Duodenal mucosa (tissue), 2 donors: ENCODE measurements at regions not wholly inside any gene's neighbourhood (a gene's known extent, or its start where the extent isn't known, plus 50 kb on each side); places are given as distances from the start of the nearest gene placed in this dataset.

Experiments
- H3K27ac ChIP-seq: one replicate; pipeline ENCODE4 v1.7.0; 2013; ENCODE audit warnings: low read depth, low read length
- H3K27me3 ChIP-seq, 2 donors: one replicate each; pipeline ENCODE4 v1.7.0; 2013; ENCODE audit warnings: low read length in 2 of 2, control low read depth in 1 of 2; ENCODE audit not compliant: insufficient read depth in 2 of 2, control insufficient read depth in 1 of 2
- H3K36me3 ChIP-seq, 2 donors: one replicate each; pipeline ENCODE4 v1.7.0; 2013; ENCODE audit warnings: low read length in 2 of 2, control low read depth in 1 of 2; ENCODE audit not compliant: insufficient read depth in 2 of 2, control insufficient read depth in 1 of 2
- H3K4me1 ChIP-seq, 2 donors: one replicate each; pipeline ENCODE4 v1.7.0; 2013; ENCODE audit warnings: low read length in 2 of 2, control low read depth in 1 of 2; ENCODE audit not compliant: insufficient read depth in 2 of 2, control insufficient read depth in 1 of 2
- H3K4me3 ChIP-seq, 2 donors: one replicate each; pipeline ENCODE4 v1.7.0; 2013; ENCODE audit warnings: low read length in 2 of 2, low read depth in 1 of 2
- H3K9ac ChIP-seq, 2 donors: one replicate each; pipeline ENCODE4 v1.7.0; 2013; ENCODE audit warnings: low read length in 2 of 2, low read depth in 1 of 2
- H3K9me3 ChIP-seq, 2 donors: one replicate each; pipeline ENCODE4 v1.7.0; 2013; ENCODE audit warnings: low read length in 2 of 2, control low read depth in 1 of 2; ENCODE audit not compliant: control insufficient read depth in 1 of 2

- H3K4me3 ChIP-seq = no peak overlapping the region
- no peak overlapping the region for H3K9ac ChIP-seq
- no peaks in the 10 kb centered on the region for H3K4me1 ChIP-seq
- no peaks in the 10 kb centered on the region for H3K27me3 ChIP-seq
- H3K36me3 ChIP-seq = no peaks in the 10 kb centered on the region
- H3K9me3 ChIP-seq = peaks cover 4 to 5% of the 10 kb centered on the region in 2 donors
- no peak overlapping the region for H3K27ac ChIP-seq
Measured at GRCh38 chr7:45394117-45394708, 180.0 kb upstream of the ADCY1 start.

GRCh38 chr7:45399069-45399468 lies 175.1 kb upstream of the ADCY1 start:
- H3K4me3 ChIP-seq = no peak overlapping the region
- peaks cover 2 to 3% of the 10 kb centered on the region in 2 donors for H3K9me3 ChIP-seq
- no peak overlapping the region for H3K9ac ChIP-seq
- H3K4me1 ChIP-seq = no peaks in the 10 kb centered on the region
- H3K27me3 ChIP-seq = no peaks in the 10 kb centered on the region
- H3K27ac ChIP-seq = no peak overlapping the region
- H3K36me3 ChIP-seq = no peaks in the 10 kb centered on the region

DNA sequence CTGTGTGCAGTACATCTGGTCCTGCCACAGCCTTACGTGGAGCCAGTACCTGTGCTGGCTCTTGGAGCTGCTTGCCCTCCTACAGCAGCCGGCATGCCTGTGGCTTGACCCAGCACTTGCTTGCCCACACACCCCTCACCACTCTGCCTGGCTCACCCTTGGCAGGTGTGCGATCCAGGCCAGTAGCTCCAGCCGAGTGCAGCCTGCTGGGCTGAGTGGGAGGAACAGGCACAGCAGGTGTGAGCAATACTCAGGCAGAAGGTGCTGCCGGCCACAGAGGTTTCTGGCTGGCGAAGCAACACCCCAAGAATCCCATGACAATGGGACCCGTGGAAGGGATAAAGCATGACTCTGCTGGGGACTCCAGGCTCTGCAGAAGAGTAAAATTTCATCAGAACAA lies 173.5 kb upstream of the ADCY1 start:
- H3K4me3 ChIP-seq = no peak overlapping the region
- H3K27ac ChIP-seq = no peak overlapping the region
- no peaks in the 10 kb centered on the region for H3K27me3 ChIP-seq
- no peaks in the 10 kb centered on the region for H3K9me3 ChIP-seq
- H3K9ac ChIP-seq = no peak overlapping the region
- H3K36me3 ChIP-seq = no peaks in the 10 kb centered on the region
- no peaks in the 10 kb centered on the region for H3K4me1 ChIP-seq

DNA sequence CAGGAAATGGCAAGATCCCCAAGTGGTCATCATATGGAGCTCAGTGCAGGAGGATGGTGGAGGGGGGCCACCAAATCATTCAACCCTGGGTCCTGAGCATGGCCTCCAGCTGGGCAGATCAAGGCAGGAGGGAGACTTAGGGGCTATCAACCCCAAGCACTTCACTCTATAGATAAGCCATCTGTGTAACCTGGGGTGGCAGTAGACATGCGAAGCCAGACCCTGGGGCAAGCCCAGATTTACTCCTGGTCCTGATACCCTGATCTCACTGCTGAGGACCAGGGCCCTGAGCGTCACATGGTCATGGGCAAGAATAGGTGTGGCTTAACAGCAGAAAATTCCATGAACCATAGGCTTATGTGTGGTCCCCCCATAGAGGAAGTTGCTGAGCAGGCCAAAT lies 173.0 kb upstream of the ADCY1 start:
- no peak overlapping the region for H3K9ac ChIP-seq
- no peak overlapping the region for H3K4me3 ChIP-seq
- H3K27me3 ChIP-seq = no peaks in the 10 kb centered on the region
- no peaks in the 10 kb centered on the region for H3K9me3 ChIP-seq
- no peaks in the 10 kb centered on the region for H3K4me1 ChIP-seq
- H3K36me3 ChIP-seq = no peaks in the 10 kb centered on the region
- no peak overlapping the region for H3K27ac ChIP-seq

DNA sequence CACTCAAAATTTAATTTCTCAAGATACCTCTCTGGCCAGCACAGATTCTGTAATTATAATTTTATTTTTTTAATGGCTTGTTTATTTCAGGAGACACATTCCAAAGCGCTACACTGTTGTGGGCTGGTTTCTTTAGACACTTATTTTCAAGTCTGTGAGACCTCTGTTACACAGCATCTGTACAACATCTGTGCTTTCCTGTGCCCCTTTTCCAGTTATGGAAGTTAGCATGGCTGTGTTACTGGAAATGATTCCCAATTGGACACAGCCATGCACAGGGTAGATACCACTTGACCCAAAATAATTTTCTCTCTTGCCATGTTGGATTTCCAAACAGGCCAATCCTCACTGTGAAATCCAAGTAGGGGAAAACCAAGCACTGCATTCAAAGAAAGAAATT lies 172.3 kb upstream of the ADCY1 start:
- no peak overlapping the region for H3K27ac ChIP-seq
- H3K36me3 ChIP-seq = no peaks in the 10 kb centered on the region
- H3K27me3 ChIP-seq = no peaks in the 10 kb centered on the region
- H3K9me3 ChIP-seq = no peaks in the 10 kb centered on the region
- H3K4me1 ChIP-seq = no peaks in the 10 kb centered on the region
- H3K9ac ChIP-seq = no peak overlapping the region
- H3K4me3 ChIP-seq = no peak overlapping the region

- H3K4me3 ChIP-seq = no peak overlapping the region
- no peaks in the 10 kb centered on the region for H3K27me3 ChIP-seq
- H3K4me1 ChIP-seq = no peaks in the 10 kb centered on the region
- no peaks in the 10 kb centered on the region for H3K9me3 ChIP-seq
- H3K36me3 ChIP-seq = no peaks in the 10 kb centered on the region
- no peak overlapping the region for H3K27ac ChIP-seq
- no peak overlapping the region for H3K9ac ChIP-seq
Measured at GRCh38 chr7:45402480-45403218, 171.5 kb upstream of the ADCY1 start.

DNA sequence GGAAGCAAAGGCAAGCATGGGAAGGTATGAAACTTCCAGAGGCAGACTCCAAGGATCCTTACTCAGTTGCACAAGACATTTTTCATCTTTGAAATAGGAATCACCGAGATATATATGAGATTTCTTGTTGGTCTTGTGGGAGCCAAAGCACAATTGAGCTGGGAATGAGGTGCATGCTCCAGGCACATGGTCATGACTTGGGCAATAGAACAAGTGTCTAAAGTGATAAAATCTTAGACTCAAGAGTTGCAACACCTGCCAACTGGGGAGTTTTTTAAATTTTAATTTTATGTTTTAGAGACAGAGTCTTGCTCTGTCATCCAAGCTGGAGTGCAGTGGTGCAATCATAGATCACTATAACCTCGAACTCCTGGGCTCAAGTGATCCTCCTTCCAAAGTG lies 169.5 kb upstream of the ADCY1 start:
- Histone ChIP-seq H3K27me3 (no peaks in the 10 kb centered on the region), H3K27ac (no peak overlapping the region), H3K4me1 (no peaks in the 10 kb centered on the region), H3K9me3 (no peaks in the 10 kb centered on the region), H3K9ac (no peak overlapping the region), H3K36me3 (no peaks in the 10 kb centered on the region), H3K4me3 (no peak overlapping the region)

GRCh38 chr7:45407730-45408408 lies 166.3 kb upstream of the ADCY1 start:
- no peaks in the 10 kb centered on the region for H3K27me3 ChIP-seq

DNA sequence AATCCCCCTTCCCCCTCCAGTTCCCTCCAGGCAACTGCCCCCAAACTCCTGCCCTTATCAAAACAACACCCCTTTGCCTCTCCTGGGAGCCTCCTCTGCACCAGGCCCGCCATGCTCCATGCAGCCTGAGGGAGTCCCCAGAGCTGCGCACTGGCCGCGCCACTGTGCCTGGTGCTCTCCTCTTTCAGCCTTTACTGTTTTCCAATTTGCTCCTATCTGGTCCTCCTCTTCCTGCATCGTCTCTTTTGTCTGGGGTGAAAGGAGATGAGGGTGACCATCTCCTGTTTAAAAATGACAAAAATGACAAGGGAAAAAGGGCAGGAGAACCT lies 165.8 kb upstream of the ADCY1 start:
- H3K4me3 ChIP-seq = no peak overlapping the region
- H3K4me1 ChIP-seq = no peaks in the 10 kb centered on the region
- H3K36me3 ChIP-seq = no peaks in the 10 kb centered on the region
- no peaks in the 10 kb centered on the region for H3K27me3 ChIP-seq
- no peak overlapping the region for H3K9ac ChIP-seq
- no peak overlapping the region for H3K27ac ChIP-seq
- peaks cover 0 to 3% of the 10 kb centered on the region in 2 donors for H3K9me3 ChIP-seq

More at GRCh38 chr7:45407730-45408408, 166.3 kb upstream of the ADCY1 start:
- Histone ChIP-seq H3K4me1 (no peaks in the 10 kb centered on the region), H3K4me3 (no peak overlapping the region), H3K9me3 (peaks cover 0 to 3% of the 10 kb centered on the region in 2 donors), H3K9ac (no peak overlapping the region), H3K36me3 (no peaks in the 10 kb centered on the region), H3K27ac (no peak overlapping the region)

DNA sequence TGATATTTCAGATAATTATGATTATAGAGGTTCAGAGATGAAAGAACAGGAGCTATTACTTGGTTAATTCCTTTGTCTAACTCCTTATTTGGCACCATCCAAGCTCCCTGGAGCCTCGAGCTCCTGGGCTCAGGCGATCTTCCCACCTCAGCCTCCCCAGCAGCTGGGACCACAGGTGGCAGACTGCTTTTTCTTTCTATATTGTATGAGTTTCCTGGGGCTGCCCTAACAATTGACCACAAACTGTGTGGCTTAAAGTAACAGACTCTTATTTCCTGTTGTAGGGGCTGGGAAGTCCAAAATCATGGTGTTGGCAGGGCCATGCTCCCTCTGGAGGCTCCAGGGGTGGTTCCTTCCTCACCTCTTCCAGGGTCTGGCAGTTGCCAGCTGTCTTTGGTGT lies 163.3 kb upstream of the ADCY1 start:
- peaks cover 0 to 3% of the 10 kb centered on the region in 2 donors for H3K9me3 ChIP-seq
- H3K27me3 ChIP-seq = no peaks in the 10 kb centered on the region
- no peak overlapping the region for H3K9ac ChIP-seq
- no peak overlapping the region for H3K4me3 ChIP-seq
- no peak overlapping the region for H3K27ac ChIP-seq
- H3K4me1 ChIP-seq = no peaks in the 10 kb centered on the region
- H3K36me3 ChIP-seq = no peaks in the 10 kb centered on the region
